Kidney (tissue), 13 donors: ENCODE measurements at regions not wholly inside any gene's neighbourhood (a gene's known extent, or its start where the extent isn't known, plus 50 kb on each side); places are given as distances from the start of the nearest gene placed in this dataset.

Experiments used
- DNase-seq, 5 donors: peaks; one replicate each; pipeline ENCODE4 v3.0.0-alpha.2; 2013 to 2020
- FAIRE-seq: peaks from 2 replicates; lab custom pipeline; 2012; peaks lifted over from hg19 to GRCh38; lab: Jason Lieb, UNC
- H3K27ac ChIP-seq, 2 donors: one replicate each; pipeline ENCODE4 v1.7.0; 2013; ENCODE audit warnings: low read depth in 2 of 2, low read length in 2 of 2, inconsistent platforms in 1 of 2
- H3K27me3 ChIP-seq: one replicate; pipeline ENCODE4 v1.7.1; 2013; ENCODE audit warnings: low read length, inconsistent platforms; ENCODE audit not compliant: control insufficient read depth, insufficient read depth
- H3K36me3 ChIP-seq, 3 donors: one replicate each; pipeline versions ENCODE4 v1.7.0 to v1.7.1; 2013; ENCODE audit warnings: low read length in 3 of 3, control low read depth in 1 of 3, inconsistent platforms in 1 of 3; ENCODE audit not compliant: insufficient read depth in 3 of 3, control insufficient read depth in 2 of 3
- H3K4me1 ChIP-seq, 3 donors: one replicate each; pipeline versions ENCODE4 v1.7.0 to v1.7.1; 2013; ENCODE audit warnings: low read length in 3 of 3, inconsistent platforms in 1 of 3, low read depth in 1 of 3; ENCODE audit not compliant: control insufficient read depth in 2 of 3, insufficient read depth in 2 of 3
- H3K4me3 ChIP-seq, 3 donors: one replicate each; pipeline versions ENCODE4 v1.7.0 to v1.8.1; 2013; ENCODE audit warnings: low read length in 3 of 3, control low read depth in 1 of 3, inconsistent platforms in 1 of 3
- H3K9ac ChIP-seq, 3 donors: one replicate each; pipeline versions ENCODE4 v1.7.0 to v1.7.1; 2013; ENCODE audit warnings: low read length in 3 of 3, control low read depth in 1 of 3, inconsistent platforms in 1 of 3
- H3K9me3 ChIP-seq, 3 donors: one replicate each; pipeline versions ENCODE4 v1.7.0 to v1.7.1; 2013; ENCODE audit warnings: low read length in 3 of 3, control low read depth in 1 of 3, inconsistent platforms in 1 of 3; ENCODE audit not compliant: control insufficient read depth in 2 of 3, insufficient read depth in 1 of 3
- intact Hi-C: fragments of 100-400 bp; cut with DNase I; formaldehyde crosslinking; loops from one replicate; pipeline ENCODE4 v1.11.1; 2022
- TF ChIP-seq, protein P1 (sequence below): IDR thresholded peaks from 3 replicates; pipeline ENCODE4 v1.5.1; 2012; ENCODE audit warnings: mild to moderate bottlenecking, moderate library complexity, borderline replicate concordance; ENCODE audit not compliant: insufficient read depth; ENCODE audit errors: extremely low read depth
- donor health status: control.
- donor health status: control.
- donor health status: control.
- donor health status: control.
- donor health status: control.
- donor health status: DM: yes; HTN: yes; CAD: no.
- donor health status: Normal renal cell carcinoma (clear cell type).

DNA sequence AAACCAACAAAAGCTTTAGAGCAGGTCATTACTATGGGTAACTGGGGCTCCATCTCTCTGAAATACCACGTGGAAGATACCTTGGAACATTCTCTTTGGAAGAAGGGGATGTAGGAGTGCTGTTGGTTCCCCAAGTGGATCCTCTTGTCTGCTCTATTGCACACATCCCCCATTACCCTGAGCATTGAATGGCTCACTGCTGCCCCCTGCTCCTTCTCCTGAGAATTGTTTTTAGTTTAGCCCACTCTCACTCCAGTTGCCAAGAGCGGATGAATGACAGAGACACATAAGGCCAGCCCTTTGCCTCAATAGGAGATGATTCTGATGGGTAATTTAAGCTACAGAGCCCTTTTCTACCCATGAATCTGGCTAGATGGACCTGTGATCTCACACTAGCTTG lies 135.6 kb upstream of the SUCLG2 start:
- Histone ChIP-seq H3K4me1 (no peaks in the 10 kb centered on the region), H3K4me3 (no peak overlapping the region), H3K36me3 (no peaks in the 10 kb centered on the region), H3K9ac (no peak overlapping the region), H3K9me3 (no peaks in the 10 kb centered on the region), H3K27ac (no peak overlapping the region), H3K27me3 (no peaks in the 10 kb centered on the region)
- intact Hi-C loops, result no loop called here
- DNase-seq, result peak in 3 of 5 donors; percentile 25 to 40 (median 37)
- TF ChIP-seq, protein P1, sequence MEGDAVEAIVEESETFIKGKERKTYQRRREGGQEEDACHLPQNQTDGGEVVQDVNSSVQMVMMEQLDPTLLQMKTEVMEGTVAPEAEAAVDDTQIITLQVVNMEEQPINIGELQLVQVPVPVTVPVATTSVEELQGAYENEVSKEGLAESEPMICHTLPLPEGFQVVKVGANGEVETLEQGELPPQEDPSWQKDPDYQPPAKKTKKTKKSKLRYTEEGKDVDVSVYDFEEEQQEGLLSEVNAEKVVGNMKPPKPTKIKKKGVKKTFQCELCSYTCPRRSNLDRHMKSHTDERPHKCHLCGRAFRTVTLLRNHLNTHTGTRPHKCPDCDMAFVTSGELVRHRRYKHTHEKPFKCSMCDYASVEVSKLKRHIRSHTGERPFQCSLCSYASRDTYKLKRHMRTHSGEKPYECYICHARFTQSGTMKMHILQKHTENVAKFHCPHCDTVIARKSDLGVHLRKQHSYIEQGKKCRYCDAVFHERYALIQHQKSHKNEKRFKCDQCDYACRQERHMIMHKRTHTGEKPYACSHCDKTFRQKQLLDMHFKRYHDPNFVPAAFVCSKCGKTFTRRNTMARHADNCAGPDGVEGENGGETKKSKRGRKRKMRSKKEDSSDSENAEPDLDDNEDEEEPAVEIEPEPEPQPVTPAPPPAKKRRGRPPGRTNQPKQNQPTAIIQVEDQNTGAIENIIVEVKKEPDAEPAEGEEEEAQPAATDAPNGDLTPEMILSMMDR, result peak; percentile 77
- no peak for FAIRE-seq

DNA sequence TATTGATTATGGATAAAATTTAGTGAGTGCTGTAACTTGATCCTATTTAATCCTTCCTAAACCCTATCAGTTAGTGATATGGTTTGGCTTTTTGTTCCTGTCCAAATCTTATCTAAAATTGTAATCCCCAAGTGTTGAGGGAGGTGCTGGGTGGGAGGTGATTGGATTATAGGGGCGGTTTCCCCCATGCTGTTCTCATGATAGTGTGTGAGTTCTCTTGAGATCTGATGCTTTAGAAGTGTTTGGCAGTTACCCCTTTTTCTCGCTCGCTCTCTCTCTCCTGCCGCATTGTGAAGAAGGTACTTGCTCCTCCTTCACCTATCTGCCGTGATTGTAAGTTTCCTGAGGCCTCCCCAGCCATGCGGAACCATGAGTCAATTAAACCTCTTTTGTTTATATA lies 134.0 kb upstream of the SUCLG2 start:
- DNase-seq, result no peak
- H3K9me3 ChIP-seq, result no peaks in the 10 kb centered on the region
- no peaks in the 10 kb centered on the region for H3K27me3 ChIP-seq
- no peak overlapping the region for H3K9ac ChIP-seq
- H3K27ac ChIP-seq, result no peak overlapping the region
- intact Hi-C loops, result no loop called here
- TF ChIP-seq, protein P1, result no peak
- no peaks in the 10 kb centered on the region for H3K4me1 ChIP-seq
- H3K4me3 ChIP-seq, result no peak overlapping the region
- no peaks in the 10 kb centered on the region for H3K36me3 ChIP-seq
- no peak for FAIRE-seq

DNA sequence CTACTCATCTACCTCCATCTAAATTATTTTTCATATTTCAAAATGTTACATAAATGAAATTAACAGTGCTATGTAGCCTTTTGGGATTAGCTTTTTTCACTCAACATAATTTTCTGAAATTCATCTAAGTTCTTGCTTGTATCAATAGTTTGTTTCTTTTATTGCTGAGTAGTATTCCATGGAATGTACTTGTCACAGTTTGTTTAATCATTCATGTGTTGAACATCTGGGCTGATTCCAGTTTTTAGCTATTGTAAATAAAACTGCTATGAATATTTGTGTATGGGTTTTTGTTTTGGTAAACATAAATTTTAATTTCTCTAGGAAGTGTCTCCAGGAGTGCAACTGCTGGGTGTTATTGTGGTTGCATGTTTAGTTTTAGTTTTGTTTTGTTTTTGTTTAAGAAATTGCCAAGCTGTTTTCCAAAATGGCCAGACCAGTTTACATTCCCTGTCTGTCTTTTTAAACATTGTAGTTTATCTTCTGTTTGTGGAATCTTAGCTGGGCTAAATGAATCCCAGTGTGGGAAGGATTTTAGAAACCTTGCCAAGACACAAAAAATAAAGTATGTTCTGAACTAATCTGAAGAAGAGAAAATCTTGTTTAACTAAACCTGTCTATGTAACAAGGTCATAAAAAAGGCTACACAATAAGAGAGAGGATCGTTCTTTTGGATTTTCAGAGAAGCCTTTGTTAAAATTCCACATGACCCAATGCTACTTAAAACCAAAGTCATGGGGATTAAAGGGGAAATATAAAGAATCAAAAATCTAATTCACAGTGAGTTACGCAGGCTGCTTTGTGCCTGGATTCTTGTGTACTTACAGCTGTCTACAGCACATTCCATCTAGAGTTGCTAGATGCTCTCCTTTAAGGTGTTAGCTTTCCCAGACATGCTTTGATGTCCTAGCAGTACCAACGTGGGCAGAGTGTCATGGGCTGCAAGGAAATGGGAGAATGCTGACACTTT lies 129.2 kb upstream of the SUCLG2 start:
- H3K9me3 ChIP-seq, result no peaks in the 10 kb centered on the region
- H3K4me3 ChIP-seq, result no peak overlapping the region
- H3K9ac ChIP-seq, result no peak overlapping the region
- TF ChIP-seq, protein P1, result no peak
- intact Hi-C loops, result no loop called here
- no peaks in the 10 kb centered on the region for H3K4me1 ChIP-seq
- no peak for DNase-seq
- H3K27ac ChIP-seq, result no peak overlapping the region
- H3K27me3 ChIP-seq, result no peaks in the 10 kb centered on the region
- FAIRE-seq, result no peak
- H3K36me3 ChIP-seq, result no peaks in the 10 kb centered on the region
